Epithelial cell of esophagus (primary cell): ENCODE measurements at regions not wholly inside any gene's neighbourhood (a gene's known extent, or its start where the extent isn't known, plus 50 kb on each side); places are given as distances from the start of the nearest gene placed in this dataset.
"Not testable (repeated sequence)": the region's sequence is repeated elsewhere in the genome, so short reads cannot be mapped to it uniquely, and the experiment has no call there.

Experiments
- DNase-seq: peaks from one replicate; pipeline ENCODE4 v3.0.0; 2010; ENCODE audit warnings: low read depth
- H3K4me3 ChIP-seq: 2 replicates; pipeline ENCODE4 v1.5.1; 2011; ENCODE audit warnings: mild to moderate bottlenecking, low read length, control low read depth
- TF ChIP-seq, protein P1 (sequence below): IDR thresholded peaks from 2 replicates; pipeline ENCODE4 v1.5.1; 2011; ENCODE audit warnings: low read depth, mild to moderate bottlenecking, low read length, control low read depth, inconsistent platforms; ENCODE audit not compliant: insufficient read depth; ENCODE audit errors: missing control alignments

DNA sequence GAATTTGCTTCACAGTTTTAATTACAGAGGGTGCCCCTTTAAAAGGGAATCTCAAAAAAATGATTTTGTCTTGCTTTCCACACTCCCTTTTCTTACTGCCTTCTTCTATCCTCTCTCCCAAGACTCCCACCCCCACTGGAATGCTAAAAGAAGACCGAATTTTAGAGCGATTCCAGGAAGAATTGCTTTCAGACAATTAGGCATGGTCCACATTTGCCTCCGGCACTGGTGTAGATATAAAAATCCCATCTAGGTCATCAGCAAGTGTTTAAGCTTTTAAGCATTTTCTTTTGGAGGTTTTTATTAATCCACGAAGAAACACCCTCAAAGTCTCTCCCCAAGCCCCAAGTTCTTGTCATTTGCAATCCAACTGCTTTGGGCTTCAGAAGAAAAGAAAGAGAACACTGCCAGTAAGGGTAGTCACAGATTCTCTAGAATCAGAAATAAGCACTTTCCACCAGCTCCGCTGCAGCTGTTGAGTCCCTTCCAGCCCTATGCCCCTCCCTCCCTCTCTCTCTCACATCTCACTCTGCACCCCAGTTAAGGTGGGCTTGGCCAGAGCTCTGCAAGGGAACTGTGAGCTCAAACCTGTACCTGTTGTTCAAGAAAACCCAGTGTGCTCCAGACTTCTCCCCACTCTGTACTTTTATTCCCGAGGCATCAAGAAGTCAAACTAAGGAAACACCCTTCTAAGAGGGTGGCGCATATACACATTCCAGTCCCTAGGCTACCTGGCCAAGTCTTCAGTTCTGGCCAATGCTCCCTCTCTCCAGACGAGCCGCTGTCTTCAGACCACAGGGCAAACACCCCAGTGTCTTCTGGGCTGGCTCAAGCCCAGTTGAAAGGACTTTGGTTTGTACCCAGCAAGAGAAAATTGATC is 170.2 kb downstream of the RGS9 start:
- TF ChIP-seq, protein P1, sequence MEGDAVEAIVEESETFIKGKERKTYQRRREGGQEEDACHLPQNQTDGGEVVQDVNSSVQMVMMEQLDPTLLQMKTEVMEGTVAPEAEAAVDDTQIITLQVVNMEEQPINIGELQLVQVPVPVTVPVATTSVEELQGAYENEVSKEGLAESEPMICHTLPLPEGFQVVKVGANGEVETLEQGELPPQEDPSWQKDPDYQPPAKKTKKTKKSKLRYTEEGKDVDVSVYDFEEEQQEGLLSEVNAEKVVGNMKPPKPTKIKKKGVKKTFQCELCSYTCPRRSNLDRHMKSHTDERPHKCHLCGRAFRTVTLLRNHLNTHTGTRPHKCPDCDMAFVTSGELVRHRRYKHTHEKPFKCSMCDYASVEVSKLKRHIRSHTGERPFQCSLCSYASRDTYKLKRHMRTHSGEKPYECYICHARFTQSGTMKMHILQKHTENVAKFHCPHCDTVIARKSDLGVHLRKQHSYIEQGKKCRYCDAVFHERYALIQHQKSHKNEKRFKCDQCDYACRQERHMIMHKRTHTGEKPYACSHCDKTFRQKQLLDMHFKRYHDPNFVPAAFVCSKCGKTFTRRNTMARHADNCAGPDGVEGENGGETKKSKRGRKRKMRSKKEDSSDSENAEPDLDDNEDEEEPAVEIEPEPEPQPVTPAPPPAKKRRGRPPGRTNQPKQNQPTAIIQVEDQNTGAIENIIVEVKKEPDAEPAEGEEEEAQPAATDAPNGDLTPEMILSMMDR, result no peak
- DNase-seq, result no peak
- no peak overlapping the region for H3K4me3 ChIP-seq

DNA sequence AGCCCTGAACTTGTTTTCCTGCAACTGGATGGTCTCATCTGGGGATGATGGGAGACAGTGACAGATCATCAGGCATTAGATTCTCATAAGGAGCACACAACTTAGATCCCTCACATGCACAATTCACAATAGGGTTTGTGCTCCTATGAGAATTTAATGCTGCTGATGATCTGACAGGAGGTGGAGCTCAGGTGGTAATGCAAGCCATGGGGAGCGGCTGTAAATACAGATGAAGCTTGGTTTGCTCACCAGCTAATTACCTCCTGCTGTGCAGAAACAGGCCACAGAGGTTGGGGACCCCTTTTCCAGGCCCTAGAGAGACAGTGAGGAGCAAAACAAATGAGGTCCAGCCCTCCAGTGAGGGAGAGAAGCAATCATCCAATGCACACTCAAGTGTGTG is 168.6 kb downstream of the RGS9 start:
- TF ChIP-seq, protein P1, result no peak
- no peak for DNase-seq
- no peak overlapping the region for H3K4me3 ChIP-seq

DNA sequence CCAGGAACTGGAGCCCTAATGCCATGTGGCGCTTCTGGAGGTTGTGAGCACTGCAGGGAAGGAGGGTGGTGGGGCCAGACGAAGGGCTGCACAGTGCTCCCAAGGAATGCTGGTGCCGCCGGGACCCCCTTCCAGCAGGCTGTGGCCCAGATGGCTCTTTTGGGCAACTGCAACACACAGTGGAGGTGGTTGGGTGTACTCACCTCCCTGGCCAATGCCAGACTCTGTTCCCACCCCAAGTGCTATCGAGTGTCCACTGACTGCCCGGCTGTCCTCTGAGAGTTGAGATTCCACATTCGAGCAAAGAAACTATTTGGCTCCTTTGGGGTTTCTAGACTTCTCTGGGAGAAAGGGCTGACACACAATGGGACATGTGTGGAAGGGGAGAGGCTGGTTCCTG is 167.9 kb downstream of the RGS9 start:
- TF ChIP-seq, protein P1, result no peak
- no peak overlapping the region for H3K4me3 ChIP-seq
- no peak for DNase-seq

DNA sequence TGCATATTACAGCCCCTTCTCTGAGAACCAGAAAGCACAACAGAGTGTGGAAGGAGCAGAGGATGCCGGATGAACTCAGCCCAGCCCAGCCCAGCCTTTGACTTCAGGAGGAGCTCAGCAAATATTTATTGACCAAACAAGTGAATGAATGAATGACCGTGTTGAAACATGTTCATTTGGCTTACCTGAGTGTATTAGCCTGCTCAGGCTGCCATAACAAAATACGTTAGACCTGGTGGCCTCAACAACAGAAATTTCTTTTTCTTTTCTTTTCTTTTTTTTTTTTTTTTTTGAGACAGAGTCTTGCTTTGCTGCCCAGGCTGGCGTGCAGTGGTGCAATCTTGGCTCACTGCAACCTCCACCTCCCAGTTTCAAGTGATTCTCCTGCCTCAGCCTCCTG is 164.7 kb downstream of the RGS9 start:
- H3K4me3 ChIP-seq, DNase-seq: not testable (repeated sequence)

DNA sequence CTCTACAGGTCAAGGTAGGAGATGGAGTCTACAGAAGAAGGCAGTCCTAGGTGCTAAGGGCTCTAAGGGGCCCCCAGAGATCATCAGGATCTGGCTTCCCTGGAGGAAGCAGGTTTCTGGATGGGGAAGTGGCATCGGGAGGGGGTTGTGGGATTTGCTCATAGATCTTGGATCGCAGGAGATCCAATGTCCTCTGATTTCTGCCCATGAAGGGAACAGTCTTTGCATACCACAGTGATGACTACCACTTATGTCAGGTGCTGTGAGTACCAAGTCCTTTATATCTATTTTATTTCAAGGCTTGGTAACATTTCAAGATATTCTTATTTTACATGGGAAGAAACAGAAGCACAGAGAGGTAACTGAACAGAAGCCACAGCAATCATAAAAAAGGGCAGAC is 164.0 kb downstream of the RGS9 start:
- H3K4me3 ChIP-seq, result no peak overlapping the region
- DNase-seq, result no peak
- TF ChIP-seq, protein P1, result no peak

DNA sequence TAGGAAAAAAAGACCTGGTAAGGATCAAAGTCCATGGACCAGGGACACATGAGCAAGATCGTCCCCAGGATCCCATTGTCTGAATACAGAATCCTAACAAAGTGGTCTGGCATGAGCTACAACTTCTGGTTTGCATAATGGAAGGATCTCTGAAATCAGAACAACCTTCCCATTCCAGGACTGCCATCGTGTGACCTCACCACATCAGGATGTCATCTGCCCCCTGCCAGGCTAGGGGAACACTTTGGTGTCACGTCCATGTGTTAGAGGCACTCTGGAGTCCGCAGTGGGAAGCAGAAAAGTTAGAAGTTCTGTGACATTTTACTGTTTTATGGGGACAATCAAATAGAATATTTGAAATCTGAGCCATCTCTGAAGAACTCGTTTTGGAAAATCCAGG is 160.7 kb downstream of the RGS9 start:
- DNase-seq, result no peak
- TF ChIP-seq, protein P1, result no peak
- no peak overlapping the region for H3K4me3 ChIP-seq

DNA sequence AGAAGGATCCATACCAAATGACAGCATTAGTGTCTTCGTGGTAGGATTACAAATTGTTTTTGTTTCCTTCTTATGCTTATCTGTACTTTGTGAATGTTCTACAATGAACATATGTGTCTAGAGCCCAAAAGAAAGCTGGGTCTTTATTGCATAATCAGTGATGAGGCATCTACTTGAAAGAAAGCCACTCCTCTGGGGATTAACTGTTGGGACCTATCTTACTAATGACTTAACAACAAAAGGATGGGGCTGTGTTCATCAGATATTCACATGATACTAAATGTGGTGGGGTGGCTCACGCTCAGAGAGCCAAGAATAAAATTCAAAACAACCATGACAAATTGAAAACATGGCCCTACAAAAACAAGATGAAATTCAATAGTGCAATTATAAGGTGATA is 160.2 kb downstream of the RGS9 start:
- no peak overlapping the region for H3K4me3 ChIP-seq
- TF ChIP-seq, protein P1, result no peak
- peak; percentile 55 for DNase-seq
